EL (cell line): ENCODE measurements at regions not wholly inside any gene's neighbourhood (a gene's known extent, or its start where the extent isn't known, plus 50 kb on each side); places are given as distances from the start of the nearest gene placed in this dataset.

Experiments used
- DNase-seq: peaks from one replicate; pipeline ENCODE4 v3.0.0-alpha.2; 2016

DNA sequence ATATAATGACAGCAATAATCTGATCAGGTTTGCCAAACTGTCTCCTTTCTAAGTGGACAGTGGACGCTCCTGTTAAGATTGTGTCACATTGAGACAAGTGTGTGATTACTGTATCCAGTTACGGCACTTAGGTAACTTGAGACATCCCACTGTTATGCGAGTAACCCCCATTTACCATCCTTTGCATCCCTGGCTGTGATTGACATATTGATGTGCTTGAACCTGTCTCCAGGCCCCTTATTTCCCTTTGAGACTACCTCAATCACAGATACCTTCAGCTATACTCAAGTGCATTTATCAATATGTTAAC lies 785.2 kb downstream of the NR2F2 start:
- DNase-seq = no peak

DNA sequence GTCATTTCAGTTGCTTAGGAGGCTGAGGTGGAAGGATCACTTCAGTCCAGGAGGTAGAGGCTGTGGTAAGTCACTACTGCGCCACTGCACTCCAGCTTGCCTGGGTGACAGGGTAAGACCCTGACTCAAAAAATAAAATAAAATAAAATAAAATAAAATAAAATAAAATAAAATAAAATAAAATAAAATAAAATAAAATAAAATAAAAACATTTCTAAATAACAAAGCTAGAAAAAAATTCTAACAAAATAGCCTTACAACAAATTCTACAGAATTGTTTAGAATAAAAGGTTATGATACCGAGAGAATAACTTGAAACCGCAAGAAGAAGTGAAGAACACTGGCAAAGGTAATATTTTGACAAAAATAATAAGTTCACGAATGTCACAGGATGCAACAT lies 794.3 kb downstream of the NR2F2 start:
- DNase-seq = no peak

DNA sequence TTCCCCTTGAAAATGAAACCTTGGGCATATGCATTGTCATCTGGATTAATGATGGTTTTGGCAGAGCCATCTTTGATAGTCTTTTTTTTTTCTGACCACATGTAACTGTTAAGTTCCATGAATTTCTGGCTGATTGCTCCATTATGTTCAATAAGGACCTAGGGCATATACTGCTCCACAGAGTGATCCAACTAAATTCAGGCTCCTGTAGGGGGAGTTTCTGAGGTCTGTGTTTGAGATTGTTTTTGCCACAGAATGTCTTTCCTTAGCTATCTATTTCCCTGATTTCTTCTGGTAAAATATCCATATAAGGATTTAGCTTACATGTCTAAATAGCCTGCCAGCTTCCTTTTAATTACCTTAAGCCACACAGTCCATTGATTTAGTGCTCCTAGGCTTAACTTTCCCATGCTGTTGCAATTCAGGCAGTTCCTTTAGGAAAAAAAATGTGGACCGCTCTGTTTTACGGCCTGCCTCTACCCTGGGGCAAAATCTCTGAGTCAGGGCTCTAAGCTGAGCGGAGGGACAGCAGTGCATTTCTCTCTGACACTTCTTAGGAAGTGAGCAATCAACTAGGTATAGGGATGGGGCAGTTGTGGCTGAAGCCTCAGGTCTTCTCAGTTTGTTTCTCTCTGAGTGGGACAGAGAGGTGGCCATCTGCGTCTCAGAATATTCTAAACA lies 796.2 kb downstream of the NR2F2 start:
- peak; percentile 76 for DNase-seq

DNA sequence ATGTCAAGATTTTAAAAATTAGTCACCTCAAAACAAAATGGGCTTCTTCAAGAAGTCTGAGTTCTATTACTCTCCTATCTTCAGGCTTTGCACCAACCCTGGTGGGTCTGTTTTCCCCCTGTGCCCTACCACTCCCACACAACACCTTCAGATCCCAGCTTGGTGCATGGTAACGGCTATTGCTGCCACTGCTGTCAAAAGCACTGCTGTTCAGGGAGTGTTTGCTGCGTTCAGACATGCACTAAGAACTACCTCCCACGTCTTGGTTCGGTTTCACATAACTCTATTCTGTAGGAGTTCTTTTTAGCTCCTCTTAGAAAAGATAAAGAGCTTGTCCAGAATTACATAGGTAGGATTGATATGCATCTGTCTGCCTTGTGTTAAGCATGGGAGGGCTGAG lies 799.2 kb downstream of the NR2F2 start:
- no peak for DNase-seq

DNA sequence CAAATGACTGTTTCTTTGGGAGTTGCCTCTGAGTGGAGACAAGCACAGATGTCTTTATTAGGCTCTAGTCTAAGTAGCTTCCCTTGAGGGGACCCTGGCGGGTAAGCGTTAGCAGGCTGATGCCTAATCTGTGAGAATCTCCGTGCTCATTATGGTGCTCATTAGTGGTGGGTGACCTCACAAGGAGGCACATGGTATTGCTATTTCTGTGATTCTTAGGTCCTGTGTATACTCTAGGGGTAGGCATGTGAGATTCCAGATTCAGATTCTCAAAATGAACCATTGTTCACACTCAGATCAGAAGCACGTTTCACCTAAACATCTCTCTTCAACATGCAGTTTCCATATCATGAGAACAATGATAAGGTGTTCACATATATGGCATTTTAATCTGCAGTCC lies 809.7 kb downstream of the NR2F2 start:
- DNase-seq = no peak

DNA sequence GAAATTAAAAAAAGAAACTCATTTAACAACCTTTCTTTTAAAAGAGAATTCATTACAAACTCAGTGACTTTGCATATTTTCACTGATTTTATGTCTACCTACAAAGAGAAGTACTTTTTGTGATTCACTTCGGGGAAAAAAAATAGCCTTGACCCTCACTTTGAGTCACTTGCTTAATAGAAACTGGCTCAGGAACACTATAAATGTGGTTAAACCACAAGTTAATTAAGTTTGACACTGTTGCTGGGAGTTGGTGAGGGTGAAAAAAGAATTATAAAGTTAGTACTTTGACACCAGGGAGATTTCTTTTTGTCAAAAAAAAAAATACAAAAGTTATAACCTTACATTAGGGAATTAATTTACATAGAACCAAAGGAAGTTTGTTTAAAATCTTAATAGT lies 810.9 kb downstream of the NR2F2 start:
- no peak for DNase-seq

DNA sequence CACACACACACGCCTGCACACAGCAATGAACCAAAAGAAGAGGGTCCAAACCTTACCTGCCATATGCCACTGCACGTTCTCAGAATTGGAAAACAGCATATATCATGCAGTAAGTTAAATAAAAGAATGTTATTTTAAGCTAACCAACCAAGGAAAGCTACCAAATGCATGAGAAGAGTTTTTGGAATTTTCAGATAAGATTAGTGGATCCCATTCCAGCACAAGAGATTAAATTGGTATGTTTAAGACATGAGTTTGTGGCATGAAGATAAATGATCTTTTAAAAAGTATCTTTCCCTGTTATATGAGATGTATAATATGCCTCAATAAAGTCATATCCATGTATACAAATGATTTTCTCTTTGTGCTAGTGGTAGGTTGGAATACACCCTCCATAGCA lies 811.4 kb downstream of the NR2F2 start:
- no peak for DNase-seq

DNA sequence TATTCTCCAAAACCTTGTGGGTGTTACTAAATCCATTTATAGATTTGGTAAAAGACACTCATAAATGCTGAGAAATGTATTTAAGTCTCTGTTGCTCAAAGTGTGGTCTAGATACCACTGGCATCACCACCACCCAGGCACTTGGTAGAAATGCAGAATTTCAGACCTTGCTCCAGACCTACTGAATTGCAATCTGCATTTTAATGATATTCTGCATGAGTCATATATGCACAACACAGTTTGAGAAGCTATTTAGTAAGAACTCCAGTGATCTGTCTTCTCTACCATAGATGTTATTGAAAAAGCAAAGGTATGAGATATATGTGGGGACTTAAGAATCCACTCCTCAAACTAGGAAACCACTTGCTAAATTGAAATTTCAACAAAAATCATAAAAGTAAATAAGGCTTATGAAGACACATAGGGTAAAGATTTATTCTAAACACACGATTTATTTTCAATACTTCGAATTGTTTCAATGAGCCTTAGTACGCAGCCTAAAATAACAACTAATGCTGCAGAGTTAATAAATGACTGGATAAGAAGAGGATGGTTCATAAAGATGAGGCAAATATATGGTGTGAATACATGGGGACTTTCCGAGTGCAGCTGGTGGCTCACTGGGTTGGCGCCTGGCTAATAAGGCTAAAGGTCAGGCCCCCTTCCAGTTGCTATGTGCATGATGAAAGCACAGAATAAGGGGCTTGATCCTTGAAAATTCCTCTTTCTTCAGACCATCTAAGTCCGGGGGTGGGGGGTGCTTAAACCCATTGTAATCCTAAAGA lies 813.3 kb downstream of the NR2F2 start:
- DNase-seq = no peak

DNA sequence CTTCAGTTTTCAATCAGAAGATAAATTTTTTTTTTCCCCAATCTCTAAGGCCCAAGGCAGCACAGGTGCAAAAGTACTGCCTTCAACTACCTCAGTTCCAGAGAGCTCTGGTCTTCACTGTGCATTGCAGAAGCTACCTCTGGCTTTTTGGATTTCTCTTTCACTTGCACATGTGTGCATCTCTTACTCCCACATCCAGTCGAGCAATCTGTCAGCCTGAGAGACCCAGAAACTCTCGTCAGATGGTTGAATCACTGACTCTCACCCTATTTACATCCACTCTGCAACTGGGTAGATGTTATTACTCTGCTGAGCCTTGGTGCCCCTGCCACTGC lies 813.8 kb downstream of the NR2F2 start:
- DNase-seq = no peak

DNA sequence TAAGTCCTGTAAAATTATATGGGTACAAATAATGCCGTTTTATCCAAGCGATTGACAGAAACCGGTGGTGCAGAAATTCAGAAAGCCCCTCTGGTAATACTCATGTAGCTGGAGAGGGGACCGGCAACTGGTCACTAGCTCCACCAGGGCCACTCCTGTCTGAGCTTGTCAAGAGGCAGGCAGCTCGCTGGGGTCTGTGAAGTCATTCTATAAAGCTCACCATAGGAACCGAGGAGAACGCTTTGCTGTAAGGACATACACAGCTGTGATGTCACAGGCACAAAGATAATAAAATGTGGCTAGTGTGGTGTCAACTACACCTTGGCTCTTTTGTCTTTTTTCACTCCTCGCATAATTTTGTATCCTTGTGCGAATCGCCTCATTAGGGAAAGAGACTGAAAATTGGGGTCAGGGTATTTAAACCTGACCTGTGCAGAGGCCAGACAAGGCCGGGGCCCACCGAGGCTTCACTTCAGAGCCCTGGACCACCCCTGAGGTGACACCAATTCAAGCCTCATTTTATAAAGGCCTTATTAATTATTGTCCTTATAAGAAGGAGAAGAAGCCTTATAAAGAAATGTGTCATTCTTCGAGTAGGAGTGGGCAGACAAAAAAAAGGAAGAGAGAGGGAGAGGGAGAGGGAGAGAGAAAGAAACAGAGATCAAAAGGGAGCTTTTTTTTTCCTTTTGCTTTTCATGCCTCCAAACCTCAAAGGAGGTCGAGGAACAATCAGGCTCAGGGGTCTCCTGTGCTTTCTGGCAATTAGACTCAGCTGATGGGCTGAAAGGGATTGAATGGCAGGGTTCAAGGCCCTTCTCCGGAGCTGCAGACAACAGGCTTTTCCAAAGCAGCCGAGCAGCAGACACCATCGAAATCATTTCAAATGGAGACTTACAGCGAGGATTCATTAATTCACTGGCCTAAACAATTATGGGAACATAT lies 813.3 kb upstream of the ARRDC4 start:
- no peak for DNase-seq

DNA sequence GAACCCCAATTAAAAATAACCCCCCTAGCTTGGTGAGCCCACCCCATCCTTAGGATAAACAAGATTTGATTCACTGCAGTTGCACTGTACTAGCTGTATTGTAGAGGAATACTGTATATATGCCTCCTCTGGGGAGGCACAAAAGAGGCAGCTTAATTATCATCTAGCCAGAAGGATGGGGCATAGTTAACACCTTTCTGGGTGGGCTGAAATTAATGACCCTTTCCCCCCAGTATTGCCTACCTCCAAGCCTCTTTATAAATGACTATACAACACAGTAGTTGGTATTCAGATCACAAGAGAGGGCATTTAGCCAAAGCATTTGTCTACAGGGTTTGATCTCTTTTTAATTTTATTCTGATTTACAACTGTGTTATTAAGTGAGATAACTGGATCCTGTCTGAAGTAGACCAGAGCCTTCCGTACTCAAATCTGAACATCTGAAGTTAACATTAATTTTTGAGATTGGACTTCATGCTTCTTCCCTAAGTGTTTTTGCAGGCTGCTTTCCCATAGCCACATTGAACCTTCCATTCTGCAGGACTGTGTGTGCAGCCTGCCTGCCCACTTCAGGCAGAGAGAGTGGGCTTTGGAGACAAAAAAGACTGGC lies 807.0 kb upstream of the ARRDC4 start:
- DNase-seq = no peak

DNA sequence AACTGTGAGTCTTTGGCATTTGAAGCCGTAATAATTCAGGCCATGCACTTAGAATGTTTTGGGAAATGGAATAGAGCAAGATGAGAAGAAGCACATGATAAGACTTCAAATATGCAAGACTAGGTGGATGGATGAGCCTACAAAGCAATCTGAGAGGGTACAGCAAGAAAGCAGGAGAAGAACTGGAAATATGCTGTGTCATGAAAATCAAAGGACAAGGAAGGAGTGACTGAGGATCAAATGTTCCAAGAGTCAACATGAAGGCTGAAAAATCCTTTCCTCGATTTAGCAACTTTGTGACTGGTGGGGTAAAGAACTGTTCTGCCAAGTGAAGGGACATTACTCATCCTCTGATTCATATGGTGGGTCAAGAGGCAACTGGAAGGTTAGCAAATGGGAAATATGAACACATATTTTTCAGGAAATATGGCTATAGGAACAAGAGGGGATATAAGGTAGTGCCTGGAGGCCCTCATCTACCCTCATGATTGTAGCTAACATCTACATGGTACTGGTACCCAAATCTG lies 803.7 kb upstream of the ARRDC4 start:
- peak; percentile 7 for DNase-seq

DNA sequence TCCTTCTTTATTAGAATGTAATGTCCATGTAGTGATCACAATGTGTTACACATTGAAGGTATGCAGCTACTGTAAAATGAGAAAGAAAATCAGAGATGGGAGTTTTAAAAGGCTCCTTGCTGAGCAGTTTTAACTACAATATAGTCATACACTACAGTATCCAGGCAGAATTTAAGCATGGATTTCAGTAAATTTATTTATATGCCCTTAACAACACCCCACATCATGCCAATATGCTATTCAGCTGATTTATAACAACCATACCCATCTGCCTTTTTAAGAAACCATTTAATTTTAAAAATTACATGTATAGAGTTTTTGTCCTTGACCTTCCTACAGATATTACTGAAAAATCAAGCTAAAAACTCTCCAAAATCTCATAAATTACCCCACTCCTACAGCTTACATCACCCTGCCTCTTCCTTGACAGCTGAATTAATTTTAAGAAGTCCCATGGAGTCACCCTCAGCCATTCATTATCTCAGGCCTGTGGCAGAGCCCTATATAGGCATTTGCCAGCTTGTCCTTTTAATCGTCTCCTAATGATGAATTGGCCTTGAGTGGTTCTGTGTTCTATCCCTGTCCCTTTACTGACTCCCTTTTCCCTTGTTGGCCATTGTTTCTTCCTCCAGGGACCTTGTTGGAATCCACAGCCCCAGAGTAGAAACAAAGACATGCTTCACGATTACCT lies 797.6 kb upstream of the ARRDC4 start:
- no peak for DNase-seq

DNA sequence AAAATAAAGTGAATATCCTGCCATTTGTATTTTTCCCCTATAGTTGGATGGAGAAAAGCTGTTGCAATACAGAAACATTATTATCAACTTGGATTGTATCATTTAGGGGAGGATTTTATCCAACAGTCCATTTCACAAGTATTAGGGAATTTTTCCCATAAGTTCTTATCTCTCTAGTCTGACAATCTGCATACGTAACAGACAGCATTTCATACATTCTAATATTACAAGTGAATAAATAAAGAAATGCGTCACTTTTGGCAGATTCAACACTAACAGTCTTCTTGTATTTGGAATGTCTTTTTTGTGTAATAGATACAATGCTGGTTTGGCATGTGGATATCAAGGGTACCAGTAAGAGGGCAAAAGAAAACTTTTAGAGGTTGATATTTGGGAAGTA lies 795.3 kb upstream of the ARRDC4 start:
- DNase-seq = no peak

DNA sequence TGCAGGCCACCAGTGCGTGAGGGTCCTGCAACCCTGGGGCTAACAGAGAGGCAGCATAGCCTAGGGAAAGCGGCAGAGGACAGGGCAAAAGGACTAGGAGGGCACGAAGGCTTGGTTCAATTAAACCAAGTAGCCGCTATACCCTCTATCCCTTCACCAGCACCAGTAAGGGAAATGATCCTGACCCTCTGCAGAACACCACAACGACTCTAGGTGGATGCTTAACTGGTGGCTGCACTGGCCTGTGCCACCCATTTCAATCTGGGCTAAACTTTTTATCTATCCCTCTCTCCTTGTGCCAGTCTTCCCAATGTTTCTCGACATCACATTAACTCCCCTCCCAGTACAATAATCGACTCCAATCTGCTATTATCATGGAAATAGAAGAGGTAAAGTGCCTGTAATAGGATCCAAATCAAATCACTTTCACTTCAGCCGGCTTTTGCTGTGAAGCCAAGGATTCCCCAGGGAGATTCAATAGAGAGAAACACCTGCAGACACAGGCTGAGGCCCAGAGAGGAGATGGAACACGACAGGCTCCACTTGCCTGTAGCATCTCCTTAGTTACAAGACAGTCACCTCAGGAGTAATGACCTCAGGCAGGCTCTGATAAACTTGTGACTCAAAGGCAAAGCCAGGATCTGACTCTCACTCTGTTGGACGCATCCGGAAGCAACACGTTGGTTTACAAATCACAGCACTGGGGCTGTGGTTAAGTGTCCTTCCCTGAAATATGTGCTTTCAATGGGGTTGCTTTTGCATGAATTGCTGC lies 791.6 kb upstream of the ARRDC4 start:
- no peak for DNase-seq

DNA sequence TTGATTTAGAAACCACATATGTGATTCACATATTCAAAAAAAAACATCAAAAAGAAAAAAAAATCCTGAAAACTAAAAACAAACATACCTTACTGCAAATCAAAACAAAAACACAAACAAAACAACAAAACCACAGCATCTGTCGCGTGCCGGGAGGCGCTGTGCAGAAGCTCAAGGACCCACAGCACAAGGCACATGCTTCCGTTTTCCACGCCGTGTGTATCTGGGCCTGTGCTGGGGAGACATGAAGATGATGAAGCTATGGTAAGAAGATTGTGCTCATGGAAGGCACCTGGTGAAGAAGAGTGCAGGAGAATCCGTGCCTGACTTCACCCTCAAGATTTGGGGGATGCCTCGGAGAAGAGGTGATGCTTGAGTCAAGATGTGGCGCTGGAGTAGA lies 788.9 kb upstream of the ARRDC4 start:
- no peak for DNase-seq

DNA sequence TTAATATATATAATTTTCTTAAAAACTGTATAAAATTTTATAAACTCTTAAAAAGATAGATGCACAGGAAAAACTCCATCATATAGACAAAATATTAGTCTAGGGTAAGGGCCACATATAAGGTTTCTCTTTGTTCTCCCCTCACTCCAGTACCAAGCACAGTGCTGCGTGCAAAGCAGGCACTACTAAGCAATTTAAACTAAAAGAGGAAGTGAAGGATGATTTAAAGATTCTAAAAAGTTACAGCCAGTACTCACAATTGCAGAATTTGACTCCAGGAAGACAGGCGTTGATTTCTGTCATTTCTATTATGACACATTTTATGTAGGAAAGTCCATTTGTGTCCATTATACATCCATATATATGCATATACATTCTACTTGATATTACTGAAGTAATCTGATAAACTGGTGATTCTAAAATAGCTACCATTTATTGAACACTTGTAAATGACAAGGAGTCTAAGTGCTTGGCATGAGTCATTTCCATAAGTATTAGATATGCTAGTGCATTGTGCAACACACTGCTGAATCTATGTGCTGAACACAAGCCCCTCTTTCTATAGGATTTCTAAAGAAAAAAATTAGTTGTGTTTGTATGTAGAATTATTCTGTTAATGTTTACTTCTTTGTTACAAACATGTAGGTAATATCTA lies 785.5 kb upstream of the ARRDC4 start:
- no peak for DNase-seq

DNA sequence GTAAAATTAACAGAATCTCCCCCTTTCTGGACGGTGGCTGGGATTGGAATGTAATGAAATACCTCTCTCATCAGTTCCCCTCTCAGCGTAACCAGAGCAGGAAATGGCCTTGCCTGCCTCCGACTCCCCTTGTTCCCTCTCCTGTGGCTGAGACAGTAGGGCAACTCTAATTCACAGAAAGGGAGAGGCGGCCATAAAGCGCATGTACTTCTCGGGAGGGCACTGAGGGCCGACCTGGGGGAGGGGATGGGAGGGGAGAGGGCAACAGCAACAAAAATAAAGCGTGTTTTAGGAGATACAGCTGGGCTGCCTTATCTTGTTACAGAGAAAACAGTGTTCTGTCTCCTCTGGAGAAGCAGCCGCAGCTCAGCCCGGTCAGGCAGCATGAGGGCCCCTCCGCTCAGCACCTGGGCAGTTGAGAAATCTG lies 783.3 kb upstream of the ARRDC4 start:
- no peak for DNase-seq

DNA sequence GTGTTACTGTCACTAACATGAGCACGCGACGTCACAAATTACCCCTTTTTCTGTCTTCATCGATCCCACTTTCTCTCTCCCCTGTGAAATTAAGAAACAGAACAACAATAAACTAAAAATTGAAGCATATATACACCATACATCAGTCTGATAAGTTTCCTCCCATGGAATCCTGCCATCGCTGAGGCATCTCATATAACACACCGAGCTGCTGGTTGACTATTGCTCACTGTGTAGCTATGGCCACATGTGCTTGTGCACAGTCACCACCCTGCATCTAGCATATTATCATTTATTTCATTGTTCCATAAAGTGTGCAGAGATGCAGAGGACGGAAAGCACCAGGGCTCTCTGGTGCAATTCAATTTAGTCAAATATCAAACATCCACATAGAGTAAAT lies 777.9 kb upstream of the ARRDC4 start:
- no peak for DNase-seq

DNA sequence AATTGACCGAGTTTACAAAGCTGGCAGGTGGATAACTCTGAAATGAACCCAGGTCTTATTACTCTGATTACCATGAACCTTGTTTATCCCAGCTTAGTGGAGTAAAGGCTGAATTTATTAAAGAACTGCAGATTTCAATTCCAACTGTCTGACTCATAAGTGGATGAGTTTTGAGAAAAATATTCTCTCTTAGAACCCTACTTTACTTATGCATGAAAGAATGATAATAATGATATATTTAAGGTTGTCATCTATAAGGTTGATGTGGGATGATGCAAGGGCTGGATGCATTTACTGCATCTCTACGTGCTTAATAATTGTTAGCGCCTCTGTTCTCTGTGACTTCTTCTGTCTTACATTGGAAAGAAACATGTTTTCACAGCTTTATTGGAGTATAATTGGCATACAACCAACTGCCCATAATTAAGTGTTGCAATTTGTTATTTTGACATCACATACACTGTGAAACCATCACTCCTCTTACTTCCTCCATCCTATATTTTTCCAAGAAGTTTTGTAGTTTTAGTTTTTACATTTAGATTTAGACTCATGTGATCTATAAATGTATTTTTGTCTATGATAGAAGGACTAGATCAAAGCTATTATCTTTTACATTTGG lies 771.2 kb upstream of the ARRDC4 start:
- peak; percentile 45 for DNase-seq

DNA sequence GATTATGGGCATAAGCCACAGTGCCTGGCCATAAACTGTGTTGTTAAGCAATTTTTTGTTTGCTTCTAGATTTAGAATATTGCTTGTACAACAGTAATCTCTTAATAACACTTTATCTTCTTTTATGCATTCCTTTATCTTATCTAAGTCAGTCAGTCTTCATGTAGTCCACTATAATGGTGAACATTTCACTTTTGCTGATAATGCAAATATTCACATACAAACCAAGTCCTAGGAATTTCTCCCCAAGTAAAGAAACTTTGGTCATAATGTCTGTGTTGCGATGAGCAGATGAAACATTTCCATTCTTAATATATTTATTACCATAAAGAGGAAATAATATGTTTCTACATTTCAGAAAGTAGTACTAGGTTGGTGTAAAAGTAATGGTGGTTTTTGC lies 765.8 kb upstream of the ARRDC4 start:
- no peak for DNase-seq
